ENCODE measurements at regions not wholly inside any gene's neighbourhood (a gene's known extent, or its start where the extent isn't known, plus 50 kb on each side); places are given as distances from the start of the nearest gene placed in this dataset.

DNA sequence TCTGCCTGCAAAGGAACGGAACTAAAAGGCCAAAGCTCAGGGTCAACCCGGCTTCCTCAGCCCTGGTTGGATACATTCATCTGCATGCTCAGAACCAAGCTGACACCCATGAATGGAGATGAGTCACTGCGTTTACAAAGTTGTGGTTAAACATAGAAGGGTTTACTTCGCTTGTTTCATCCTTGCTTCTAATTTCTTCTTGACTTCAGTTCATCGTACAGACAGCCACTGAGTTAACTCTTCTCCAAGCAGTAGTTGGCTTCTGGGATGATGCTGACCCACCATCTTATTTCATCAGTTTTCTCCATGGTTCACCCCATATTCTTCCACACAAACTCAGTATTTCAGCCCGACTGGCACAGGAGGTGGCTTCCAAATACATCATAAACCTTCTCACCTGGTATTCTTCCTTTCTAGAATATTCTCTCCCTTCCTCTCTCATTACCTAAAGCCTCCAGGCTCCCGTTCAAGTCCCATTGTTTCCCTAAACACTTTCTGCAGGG, 166.3 kb upstream of the RNF32 start:
- DNase-seq, result no peak

- DNase-seq, result no peak
These were observed 166.9 kb upstream of the RNF32 start for GRCh38 chr7:156473476-156474240.

GRCh38 chr7:156472267-156472666, 168.3 kb upstream of the RNF32 start:
- DNase-seq, result no peak

DNA sequence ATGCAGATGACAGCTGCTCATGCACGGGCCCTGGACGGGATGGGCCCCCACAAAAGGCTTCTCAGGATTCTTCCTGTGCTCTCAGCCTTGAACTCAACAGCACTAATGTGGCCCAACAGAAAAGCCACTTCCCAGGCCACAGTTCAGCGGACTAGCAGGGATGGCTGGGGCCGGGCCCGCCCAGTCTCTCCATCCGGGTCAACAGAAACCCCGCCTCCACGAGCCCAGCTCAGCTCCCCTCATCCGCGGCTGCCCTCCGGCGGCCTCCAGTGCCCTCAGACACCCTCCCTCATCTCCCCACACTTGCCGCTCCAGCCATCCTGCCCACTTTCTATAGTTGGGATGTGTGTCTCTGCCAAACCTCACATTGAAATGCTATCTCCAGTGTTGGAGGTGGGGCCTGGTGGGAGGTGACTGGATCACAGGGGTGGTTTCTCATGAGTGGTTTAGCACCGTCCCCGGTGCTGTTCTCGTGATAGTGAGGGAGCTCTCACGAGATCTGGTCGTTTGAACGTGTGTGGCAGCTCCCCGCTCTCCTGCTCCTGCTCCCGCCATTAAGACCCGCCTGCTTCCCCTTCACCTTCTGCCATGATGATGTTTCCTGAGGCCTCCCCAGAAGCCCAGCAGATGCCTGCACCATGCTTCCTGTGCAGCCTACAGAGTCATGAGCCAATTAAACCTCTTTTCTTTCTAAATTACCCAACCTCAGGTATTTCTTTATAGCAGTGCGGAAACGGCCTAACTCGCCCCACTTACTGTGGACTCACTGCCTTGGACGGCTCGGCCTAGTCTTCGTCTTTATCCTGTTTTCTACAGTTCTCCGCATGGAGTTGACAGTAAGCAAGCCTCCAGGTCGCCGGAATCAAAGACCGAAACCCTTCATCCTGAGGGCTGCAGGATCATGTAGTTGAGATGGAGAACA, 169.9 kb upstream of the RNF32 start:
- DNase-seq, result no peak

DNA sequence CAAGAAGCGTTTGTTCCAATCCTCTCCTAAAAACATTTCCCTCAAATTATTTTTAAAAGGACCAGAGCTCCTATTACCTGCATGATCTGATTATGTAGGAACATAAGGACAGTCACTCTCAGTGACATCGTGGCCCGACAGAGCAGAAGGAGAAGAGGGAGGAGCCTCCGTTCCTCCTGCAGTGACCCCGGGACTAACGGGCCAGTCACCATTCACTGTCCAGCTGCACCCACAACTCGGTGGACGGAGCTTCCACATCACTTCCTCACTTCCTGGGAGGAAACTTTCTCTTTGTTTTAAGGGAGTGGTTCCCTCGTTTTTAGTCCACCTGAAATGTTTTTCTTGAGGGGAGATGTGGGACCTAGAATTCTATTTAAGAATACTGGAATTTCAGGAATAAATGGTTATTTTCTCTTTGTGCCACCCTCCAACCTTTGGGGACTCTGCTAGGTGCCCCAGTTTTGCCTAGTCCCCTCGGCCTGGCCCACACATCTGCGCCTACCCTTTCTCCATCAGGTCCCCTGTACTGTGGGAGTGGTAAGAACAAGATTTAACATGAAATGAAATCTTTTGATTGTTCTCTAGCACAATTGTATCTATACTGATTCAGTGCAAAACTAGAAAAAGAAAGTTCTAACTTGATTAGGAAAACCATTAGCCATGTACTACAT, 173.5 kb upstream of the RNF32 start:
- no peak for DNase-seq

DNA sequence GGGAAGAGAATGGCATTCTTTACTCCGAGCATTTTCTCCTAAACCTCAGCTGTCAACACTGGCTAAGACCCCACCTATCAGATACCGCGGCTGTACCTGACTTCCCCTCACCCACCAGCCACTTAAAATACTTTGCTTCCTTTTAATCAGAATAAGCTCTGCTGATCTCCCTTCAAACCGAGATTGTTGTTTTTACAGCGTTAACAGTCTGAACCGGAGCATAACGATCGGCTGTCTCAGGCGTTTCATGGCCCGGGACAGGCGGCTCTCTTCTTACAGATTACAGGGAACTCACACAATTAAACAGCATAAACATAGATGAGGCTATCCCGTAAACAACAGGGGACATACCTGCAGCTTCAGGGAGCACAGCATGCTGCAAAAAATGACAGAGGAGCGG, 174.3 kb upstream of the RNF32 start:
- DNase-seq, result no peak

DNA sequence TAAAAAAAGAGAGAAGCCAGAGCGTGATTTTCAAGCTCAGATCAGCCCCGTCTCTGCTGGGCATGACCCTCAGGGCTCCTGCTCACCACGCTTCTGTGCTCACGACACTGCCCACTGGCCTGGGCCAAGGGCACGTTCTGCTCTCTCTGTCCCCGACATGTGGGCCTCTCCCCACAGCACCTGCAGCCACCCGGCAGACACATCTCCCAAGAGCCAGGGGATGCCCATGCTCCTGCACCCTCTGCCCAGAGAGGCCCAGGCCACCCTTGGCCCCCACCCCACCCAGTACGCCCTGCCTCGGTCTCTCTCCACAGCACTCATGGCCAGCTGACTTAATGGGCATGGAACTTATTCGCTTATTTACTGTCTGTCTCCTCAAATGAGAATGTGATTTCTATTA, 175.4 kb upstream of the RNF32 start:
- no peak for DNase-seq

DNA sequence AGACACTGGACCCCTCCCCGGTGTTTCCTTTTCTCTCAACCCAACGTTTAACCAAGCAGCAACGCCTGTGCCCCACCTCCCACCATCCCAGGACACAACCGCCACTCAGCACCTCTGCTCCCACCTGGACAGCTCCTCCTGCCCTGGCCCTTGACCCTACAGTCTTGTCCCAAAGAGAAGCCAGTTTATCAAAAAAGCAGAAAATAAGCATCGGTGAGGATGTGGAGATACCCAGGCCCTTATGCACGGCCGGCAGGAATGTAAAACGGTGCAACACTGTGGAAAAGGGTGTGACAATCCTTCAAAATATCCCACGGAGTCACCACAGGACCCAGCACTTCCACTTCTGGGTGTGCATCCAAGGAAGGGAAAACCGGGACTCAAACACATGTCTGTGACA, 176.2 kb upstream of the RNF32 start:
- no peak for DNase-seq

DNA sequence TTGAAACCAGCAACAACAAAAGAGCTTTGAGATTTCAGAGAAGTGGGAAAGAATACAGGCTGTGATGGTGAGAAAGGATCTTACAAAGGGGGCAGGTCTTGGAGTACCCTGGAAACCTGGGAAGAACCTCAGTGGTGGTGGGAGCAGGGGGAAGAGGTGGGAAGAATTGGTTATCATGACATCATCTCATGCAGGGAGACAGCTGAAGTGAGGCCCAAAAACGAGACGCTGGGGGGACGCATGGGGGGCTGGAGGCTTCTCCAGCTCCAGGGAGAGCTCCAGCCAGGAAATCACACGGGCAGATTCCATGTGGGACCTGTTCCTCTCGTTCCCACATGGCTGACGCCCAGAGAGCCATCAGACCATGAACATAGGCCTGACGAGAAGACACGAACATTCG, 177.3 kb upstream of the RNF32 start:
- DNase-seq, result no peak

DNA sequence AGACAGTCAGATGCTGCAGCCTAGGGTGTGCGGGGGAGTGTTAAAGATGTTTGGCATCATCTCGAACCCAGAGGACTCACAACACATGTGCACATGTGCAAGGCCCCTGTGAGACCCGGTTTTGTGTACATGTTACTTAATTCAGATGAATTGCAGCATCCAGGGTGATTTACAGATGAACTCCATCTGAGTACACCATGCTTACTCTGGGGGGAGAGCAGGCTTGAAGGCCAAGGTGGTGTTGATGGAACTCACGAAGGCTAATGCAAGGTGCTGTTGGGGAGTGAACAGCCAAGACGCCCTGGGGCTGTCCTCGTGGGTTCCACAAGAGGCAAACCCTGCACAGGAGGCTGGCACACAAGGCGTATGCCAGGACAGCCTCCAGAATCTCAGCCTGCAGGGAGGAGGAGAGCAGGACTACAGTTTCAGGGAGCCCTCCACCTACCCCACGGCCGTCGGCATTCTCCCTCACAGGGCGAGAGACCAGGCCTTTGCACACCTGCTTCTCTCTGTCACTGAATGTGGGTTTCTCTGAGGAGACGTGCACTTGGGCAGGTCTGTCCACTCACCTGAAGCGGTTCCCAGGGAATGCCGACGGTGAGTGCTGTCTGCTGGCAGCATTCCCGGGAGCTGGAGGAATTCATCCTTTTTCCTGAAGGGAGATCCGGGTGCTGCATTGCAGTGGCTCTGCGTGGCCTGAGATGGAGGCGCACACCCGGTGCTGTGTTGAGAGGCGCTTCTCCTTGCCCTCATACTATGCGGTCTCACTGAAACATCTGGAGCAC, 178.5 kb upstream of the RNF32 start:
- DNase-seq, result peak; percentile 65

GRCh38 chr7:156460858-156461627, 179.5 kb upstream of the RNF32 start:
- DNase-seq, result peak; percentile 43

GRCh38 chr7:156459582-156459981, 181.0 kb upstream of the RNF32 start:
- DNase-seq, result no peak

- DNase-seq, result no peak
These were observed 181.5 kb upstream of the RNF32 start for GRCh38 chr7:156459067-156459466.

GRCh38 chr7:156458011-156458410, 182.6 kb upstream of the RNF32 start:
- DNase-seq, result no peak

GRCh38 chr7:156456503-156457115, 184.0 kb upstream of the RNF32 start:
- no peak for DNase-seq

- DNase-seq, result no peak
These were observed 184.5 kb upstream of the RNF32 start for GRCh38 chr7:156456032-156456431.

- DNase-seq, result no peak
These were observed 190.1 kb upstream of the RNF32 start for GRCh38 chr7:156450473-156450872.

GRCh38 chr7:156448918-156449317, 191.7 kb upstream of the RNF32 start:
- DNase-seq, result no peak

GRCh38 chr7:156446990-156447389, 193.6 kb upstream of the RNF32 start:
- DNase-seq, result no peak

DNA sequence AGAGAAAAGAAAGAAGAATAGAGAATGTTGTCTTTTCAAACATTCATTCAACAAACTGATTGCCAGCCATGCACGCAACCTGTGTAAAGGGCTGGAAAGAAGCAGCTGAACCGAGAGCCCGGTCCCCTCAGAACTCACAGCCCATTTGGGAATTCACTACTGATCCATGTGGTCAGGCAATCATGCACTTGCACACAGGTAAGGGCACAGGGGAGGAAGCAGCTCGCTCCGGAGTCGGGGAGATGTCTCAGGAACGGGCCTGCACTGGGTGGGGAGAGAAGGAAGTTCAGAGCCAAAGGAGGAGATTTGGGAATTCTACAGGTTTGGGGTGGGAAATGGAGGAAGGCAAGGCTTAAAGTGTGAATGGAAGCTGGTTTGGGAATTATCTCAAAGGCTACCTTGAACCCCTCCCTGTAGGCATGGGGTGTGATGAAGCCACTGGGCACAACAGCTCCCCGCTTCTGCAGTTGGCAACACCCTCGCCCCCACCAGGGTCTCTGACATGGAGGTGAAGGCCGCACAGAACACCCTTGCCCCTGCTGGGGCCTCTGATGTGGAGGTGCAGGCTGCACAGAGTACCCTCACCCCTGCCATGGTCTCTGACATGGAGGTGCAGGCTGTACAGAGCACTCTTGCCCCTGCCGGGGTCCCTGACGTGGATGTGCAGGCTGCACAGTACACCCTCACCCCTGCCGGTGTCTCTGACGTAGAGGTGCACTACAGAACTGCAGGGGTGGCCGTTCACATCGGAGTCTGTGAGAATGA, 194.4 kb upstream of the RNF32 start:
- no peak for DNase-seq

DNA sequence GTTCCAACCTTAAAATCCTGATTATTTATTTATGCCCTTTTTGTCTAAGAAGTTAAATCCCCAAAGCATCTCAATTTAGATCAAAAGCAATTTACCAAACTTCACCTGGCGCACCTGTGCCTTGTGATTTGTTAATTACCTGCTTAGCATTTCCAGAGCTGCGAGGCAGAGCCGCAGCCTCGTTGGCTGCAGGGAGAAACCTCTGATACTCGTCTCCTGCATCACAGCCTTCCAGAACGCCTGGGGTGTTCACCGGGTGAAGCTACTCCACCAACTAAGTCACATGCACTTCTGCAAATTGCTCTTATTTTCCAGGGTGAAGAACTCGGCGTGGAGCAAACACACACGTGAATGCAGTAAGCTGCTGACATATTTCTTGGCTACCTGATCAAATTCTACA, 198.1 kb upstream of the RNF32 start:
- no peak for DNase-seq

All from NCI-H2029 (cell line).